ENCODE measurements at regions not wholly inside any gene's neighbourhood (a gene's known extent, or its start where the extent isn't known, plus 50 kb on each side); places are given as distances from the start of the nearest gene placed in this dataset.

GRCh38 chr16:35750701-35751104, 2291.3 kb downstream of the TP53TG3F start:
- TF ChIP-seq REST (tag by site-specific recombination; IDR thresholded peaks at IDR 0.05) (no peak), ZNF792 (tag by site-specific recombination; IDR thresholded peaks at IDR 0.05) (no peak), ZNF580 (tag by site-specific recombination; IDR thresholded peaks at IDR 0.05) (no peak), CTCF (tag by site-specific recombination; IDR thresholded peaks at IDR 0.05) (no peak), MEIS1 (CRISPR knock-in tag; IDR thresholded peaks at IDR 0.05; ENCODE audit: borderline replicate concordance) (no peak), ZNF423 (tag by site-specific recombination; IDR thresholded peaks at IDR 0.05) (no peak), REPIN1 (tag by site-specific recombination; IDR thresholded peaks at IDR 0.05; ENCODE audit: low read depth) (no peak), ZBTB17 (tag by site-specific recombination; IDR thresholded peaks at IDR 0.05) (no peak), ZNF701 (tag by site-specific recombination; IDR thresholded peaks at IDR 0.05) (no peak), ZNF362 (tag by site-specific recombination; IDR thresholded peaks at IDR 0.05) (no peak), KLF9 (tag by site-specific recombination; IDR thresholded peaks at IDR 0.05; ENCODE audit: low read depth) (no peak)
